Frontal cortex (tissue), 3 donors: ENCODE measurements at regions not wholly inside any gene's neighbourhood (a gene's known extent, or its start where the extent isn't known, plus 50 kb on each side); places are given as distances from the start of the nearest gene placed in this dataset.

ENCODE experiments used
- DNase-seq, 2 donors: peaks; one replicate each; pipeline ENCODE4 v3.0.0; 2012; ENCODE audit warnings: low spot score in 2 of 2
- FAIRE-seq: peaks from 2 replicates; lab custom pipeline; 2012; peaks lifted over from hg19 to GRCh38; lab: Jason Lieb, UNC
- donor health status: control.
- donor health status: control.
- donor health status: control.

GRCh38 chr3:127407026-127407939, 119.4 kb upstream of the PRR20G start:
- no peak for DNase-seq
- no peak for FAIRE-seq

- DNase-seq (no peak), FAIRE-seq (no peak)
These were observed 118.6 kb upstream of the PRR20G start for GRCh38 chr3:127406309-127407025.

GRCh38 chr3:127405791-127406190, 117.9 kb upstream of the PRR20G start:
- DNase-seq (no peak), FAIRE-seq (no peak)

GRCh38 chr3:127405010-127405598, 117.3 kb upstream of the PRR20G start:
- FAIRE-seq (no peak), DNase-seq (no peak)

- FAIRE-seq (no peak), DNase-seq (no peak)
These were observed 116.6 kb upstream of the PRR20G start for GRCh38 chr3:127404221-127405009.

GRCh38 chr3:127403795-127404194, 115.9 kb upstream of the PRR20G start:
- no peak for DNase-seq
- no peak for FAIRE-seq

- FAIRE-seq (no peak), DNase-seq (no peak)
These were observed 111.3 kb upstream of the PRR20G start for GRCh38 chr3:127399154-127399553.

GRCh38 chr3:127396473-127396872, 108.6 kb upstream of the PRR20G start:
- no peak for DNase-seq
- FAIRE-seq, result no peak

- DNase-seq, result no peak
These were observed 108.0 kb upstream of the PRR20G start for GRCh38 chr3:127395663-127396355.

GRCh38 chr3:127394984-127395662, 107.3 kb upstream of the PRR20G start:
- FAIRE-seq (no peak), DNase-seq (no peak)

More at GRCh38 chr3:127395663-127396355, 108.0 kb upstream of the PRR20G start:
- FAIRE-seq, result no peak

GRCh38 chr3:127394031-127394430, 106.2 kb upstream of the PRR20G start:
- no peak for FAIRE-seq

GRCh38 chr3:127393131-127393820, 105.4 kb upstream of the PRR20G start:
- FAIRE-seq (no peak), DNase-seq (no peak)

More at GRCh38 chr3:127394031-127394430, 106.2 kb upstream of the PRR20G start:
- DNase-seq, result no peak

- no peak for DNase-seq
- no peak for FAIRE-seq
These were observed 104.3 kb upstream of the PRR20G start for GRCh38 chr3:127392156-127392490.

- FAIRE-seq (no peak), DNase-seq (no peak)
These were observed 103.8 kb upstream of the PRR20G start for GRCh38 chr3:127391436-127392155.

GRCh38 chr3:127390365-127391025, 102.6 kb upstream of the PRR20G start:
- DNase-seq (no peak), FAIRE-seq (no peak)

GRCh38 chr3:127389913-127390312, 102.1 kb upstream of the PRR20G start:
- DNase-seq (no peak), FAIRE-seq (no peak)

- FAIRE-seq, result no peak
- no peak for DNase-seq
These were observed 101.6 kb upstream of the PRR20G start for GRCh38 chr3:127389420-127389819.
